ENCODE measurements at regions not wholly inside any gene's neighbourhood (a gene's known extent, or its start where the extent isn't known, plus 50 kb on each side); places are given as distances from the start of the nearest gene placed in this dataset.

DNA sequence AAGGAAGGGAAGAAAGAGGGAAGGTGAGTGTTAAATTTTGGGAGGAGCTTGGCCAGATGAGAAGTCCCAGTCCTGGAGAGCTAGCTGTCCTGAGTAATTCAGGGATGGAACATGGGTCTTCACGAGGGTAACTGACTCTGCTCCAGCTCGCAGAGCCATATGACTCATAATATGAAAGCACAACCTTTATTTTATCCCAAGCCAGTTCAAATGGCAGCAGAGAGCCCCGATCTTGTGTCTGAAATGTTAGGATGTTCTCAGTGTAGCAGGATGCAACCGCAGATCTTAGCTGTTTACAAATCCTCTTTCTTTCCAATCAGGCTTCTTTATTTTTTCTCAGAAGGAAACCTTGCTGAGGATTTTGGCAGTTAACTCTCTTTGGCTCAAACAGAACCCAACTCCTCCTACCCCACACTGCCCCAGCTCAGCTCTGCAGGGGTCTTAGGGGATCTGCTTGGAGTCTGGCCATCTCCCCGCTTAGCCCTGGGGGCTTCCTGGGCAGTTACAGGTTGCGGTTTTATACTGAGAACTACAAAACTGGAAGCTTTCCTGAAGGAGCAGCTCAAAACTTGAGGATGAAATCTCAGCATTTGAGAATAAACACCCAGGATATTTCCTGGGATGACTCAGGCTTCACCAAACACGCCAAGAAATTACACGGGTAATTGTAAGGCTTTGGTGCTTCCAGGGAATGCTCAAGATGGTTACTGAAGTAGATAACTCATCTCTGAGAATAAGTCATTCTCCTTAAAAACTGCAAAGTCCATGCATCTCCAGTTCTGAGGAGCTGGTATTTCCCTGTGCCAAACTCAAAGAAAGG, 92.5 kb downstream of the VCPKMT start:
- TF ChIP-seq POLR2A (IDR thresholded peaks at IDR 0.05; ENCODE audit: low read depth, low read length) (no peak), POLR2AphosphoS5 (IDR thresholded peaks at IDR 0.05; ENCODE audit: low read depth, low read length) (no peak)
